HUES48 (cell line): ENCODE measurements at regions not wholly inside any gene's neighbourhood (a gene's known extent, or its start where the extent isn't known, plus 50 kb on each side); places are given as distances from the start of the nearest gene placed in this dataset.
"Not testable (repeated sequence)": the region's sequence is repeated elsewhere in the genome, so short reads cannot be mapped to it uniquely, and the experiment has no call there.

ENCODE experiments used
- H3K27ac ChIP-seq: one replicate; pipeline ENCODE4 v1.7.0; 2013; ENCODE audit warnings: low read depth, low read length, inconsistent platforms
- H3K27me3 ChIP-seq: 2 replicates; pipeline ENCODE4 v1.6.1; 2013; ENCODE audit warnings: mild to moderate bottlenecking, low read length; ENCODE audit not compliant: control insufficient read depth, insufficient read depth
- H3K36me3 ChIP-seq: 2 replicates; pipeline ENCODE4 v1.6.1; 2013; ENCODE audit warnings: low read length; ENCODE audit not compliant: control insufficient read depth, insufficient read depth
- H3K4me1 ChIP-seq: 2 replicates; pipeline ENCODE4 v1.6.1; 2013; ENCODE audit warnings: mild to moderate bottlenecking, low read length; ENCODE audit not compliant: control insufficient read depth, insufficient read depth
- H3K4me3 ChIP-seq: 2 replicates; pipeline ENCODE4 v1.5.1; 2013; ENCODE audit warnings: mild to moderate bottlenecking, low read depth, low read length
- H3K9ac ChIP-seq: 2 replicates; pipeline ENCODE4 v1.6.1; 2013; ENCODE audit warnings: mild to moderate bottlenecking, low read depth, low read length, moderate library complexity
- H3K9me3 ChIP-seq: 2 replicates; pipeline ENCODE4 v1.6.1; 2013; ENCODE audit warnings: low read length; ENCODE audit not compliant: control insufficient read depth, insufficient read depth

DNA sequence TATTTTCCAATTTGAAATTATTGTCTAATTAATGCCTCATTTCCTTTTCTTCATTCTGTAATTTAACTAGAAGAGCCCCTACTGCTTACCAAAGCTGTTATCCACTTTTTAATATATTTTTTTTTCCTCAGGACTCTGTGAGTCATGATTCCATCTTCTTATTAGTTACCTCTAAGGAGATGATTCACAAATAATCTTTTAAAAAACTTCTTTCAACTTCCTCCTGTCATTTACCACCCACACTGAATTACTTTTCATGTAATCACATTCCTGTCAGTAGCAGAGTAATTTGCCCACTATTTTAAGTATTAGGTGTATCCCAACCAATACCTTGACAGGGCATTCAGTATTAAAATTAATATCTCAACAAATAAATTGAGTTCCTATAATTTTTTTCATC is 470.9 kb upstream of the ADGRL3 start:
- no peak overlapping the region for H3K9ac ChIP-seq
- no peak overlapping the region for H3K27ac ChIP-seq
- no peaks in the 10 kb centered on the region for H3K4me1 ChIP-seq
- H3K4me3 ChIP-seq: no peak overlapping the region
- no peaks in the 10 kb centered on the region for H3K9me3 ChIP-seq
- H3K27me3 ChIP-seq: no peaks in the 10 kb centered on the region
- no peaks in the 10 kb centered on the region for H3K36me3 ChIP-seq

DNA sequence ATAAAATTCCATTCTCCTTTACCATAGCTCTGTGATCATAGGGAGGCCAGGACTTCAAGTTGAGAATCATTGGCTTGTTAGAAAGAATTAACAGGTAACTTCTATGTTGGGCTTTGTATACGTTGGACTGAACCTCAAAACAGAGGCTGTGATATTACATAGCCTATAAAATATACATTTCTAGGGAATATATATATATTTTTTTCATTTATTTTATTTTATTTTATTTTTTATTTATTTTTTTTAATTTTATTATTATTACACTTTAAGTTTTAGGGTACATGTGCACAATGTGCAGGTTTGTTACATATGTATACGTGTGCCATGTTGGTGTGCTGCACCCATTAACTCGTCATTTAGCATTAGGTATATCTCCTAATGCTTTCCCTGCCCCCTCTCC is 470.4 kb upstream of the ADGRL3 start:
- not testable (repeated sequence) for H3K36me3 ChIP-seq, H3K27me3 ChIP-seq, H3K27ac ChIP-seq, H3K4me3 ChIP-seq, H3K9ac ChIP-seq, H3K9me3 ChIP-seq, H3K4me1 ChIP-seq

DNA sequence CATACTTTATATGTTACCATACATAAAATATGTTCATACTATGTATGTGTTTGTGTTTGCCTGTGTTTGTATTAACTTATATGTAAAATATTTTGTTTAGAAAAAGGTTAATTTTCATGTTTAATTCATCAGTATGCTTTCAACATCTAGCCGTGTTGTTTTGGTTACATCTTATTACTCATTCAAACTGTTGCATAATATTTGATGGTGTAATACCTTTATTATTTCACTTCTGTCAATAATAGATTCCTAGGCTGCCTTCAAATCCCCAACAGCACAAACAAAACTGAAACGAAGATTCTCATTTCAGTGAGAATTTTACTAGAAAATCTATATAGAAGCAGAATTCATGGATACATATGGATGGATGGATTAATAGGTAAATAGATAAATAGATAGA is 462.3 kb upstream of the ADGRL3 start:
- no peaks in the 10 kb centered on the region for H3K27me3 ChIP-seq
- H3K9ac ChIP-seq: no peak overlapping the region
- no peak overlapping the region for H3K27ac ChIP-seq
- no peak overlapping the region for H3K4me3 ChIP-seq
- no peaks in the 10 kb centered on the region for H3K9me3 ChIP-seq
- H3K4me1 ChIP-seq: no peaks in the 10 kb centered on the region
- H3K36me3 ChIP-seq: no peaks in the 10 kb centered on the region

DNA sequence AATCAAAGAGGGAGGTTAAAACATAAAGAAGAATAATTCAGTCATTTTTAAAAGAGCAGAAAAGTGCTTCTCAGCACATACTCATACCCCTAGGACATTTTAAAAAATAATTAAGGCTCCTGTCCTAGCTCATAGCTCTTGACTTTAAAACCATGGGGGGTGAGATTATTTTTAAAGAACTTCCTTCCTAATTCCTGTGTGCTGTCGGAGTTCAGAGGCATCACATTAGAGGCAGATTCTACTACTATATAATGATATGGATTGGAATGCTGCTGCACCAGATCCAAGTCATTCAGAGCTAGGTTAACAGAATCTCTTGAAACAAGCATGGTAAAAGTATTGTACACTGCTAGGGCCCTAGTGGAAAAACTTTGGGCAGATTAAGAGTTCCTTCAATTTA is 456.5 kb upstream of the ADGRL3 start:
- Histone ChIP-seq H3K27me3 (no peaks in the 10 kb centered on the region), H3K4me3 (no peak overlapping the region), H3K36me3 (no peaks in the 10 kb centered on the region), H3K9me3 (no peaks in the 10 kb centered on the region), H3K9ac (no peak overlapping the region), H3K4me1 (no peaks in the 10 kb centered on the region), H3K27ac (no peak overlapping the region)

DNA sequence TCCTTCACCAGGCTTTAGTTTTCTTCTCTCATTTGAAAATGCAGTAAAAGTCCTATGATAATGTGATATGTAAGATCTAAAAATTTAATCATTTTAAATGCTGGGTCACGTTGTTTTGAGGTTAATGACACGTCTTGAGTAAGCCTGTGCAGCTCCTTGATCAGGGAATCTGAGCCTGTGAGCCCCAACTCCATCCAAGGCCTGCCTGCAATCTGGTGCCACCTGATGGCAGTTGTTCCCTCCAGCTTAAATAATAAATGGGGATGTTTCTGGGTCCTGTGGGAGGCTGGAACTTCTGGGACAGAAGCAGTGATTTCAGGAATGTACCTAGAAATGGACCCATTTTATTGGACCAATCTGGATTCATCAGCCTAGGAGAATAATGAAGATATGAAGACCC is 455.4 kb upstream of the ADGRL3 start:
- Histone ChIP-seq H3K9me3 (no peaks in the 10 kb centered on the region), H3K36me3 (no peaks in the 10 kb centered on the region), H3K4me3 (no peak overlapping the region), H3K27me3 (no peaks in the 10 kb centered on the region), H3K9ac (no peak overlapping the region), H3K27ac (no peak overlapping the region), H3K4me1 (no peaks in the 10 kb centered on the region)

DNA sequence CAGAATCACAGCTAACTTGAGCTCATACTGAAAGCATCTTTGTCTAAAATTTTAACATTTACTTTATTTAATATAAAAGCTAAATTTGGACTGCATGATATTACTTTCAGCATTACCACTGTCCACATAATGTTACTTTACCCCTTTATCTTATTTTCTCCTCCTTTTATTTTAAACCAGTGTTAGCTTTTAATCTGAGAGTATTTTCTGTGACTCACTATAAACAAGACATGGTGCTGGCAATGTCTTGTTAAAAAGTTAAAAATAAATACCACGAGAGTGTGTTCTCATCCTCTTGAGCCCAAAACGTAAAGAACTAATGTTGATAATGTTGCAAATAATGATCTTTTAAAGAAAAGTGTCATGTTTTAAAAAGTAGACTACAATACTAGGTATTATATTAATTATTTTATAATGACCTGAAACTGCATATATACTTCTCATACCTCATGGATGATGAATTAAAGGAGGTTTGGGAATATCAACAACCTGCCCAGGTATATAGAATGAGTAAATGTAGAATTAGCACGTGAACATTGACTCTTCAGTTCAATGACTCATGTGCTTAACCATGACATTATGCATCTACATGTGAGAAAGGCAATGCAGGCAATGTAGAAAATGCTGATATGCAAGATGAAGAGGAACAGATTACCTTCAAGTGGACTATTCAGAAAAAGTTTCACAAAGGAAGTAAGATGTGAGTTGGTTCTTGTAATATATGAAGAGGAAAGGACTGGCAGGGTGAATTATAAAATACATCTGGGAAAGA is 454.1 kb upstream of the ADGRL3 start:
- no peak overlapping the region for H3K9ac ChIP-seq
- H3K4me3 ChIP-seq: no peak overlapping the region
- H3K27me3 ChIP-seq: no peaks in the 10 kb centered on the region
- no peak overlapping the region for H3K27ac ChIP-seq
- H3K4me1 ChIP-seq: no peaks in the 10 kb centered on the region
- no peaks in the 10 kb centered on the region for H3K36me3 ChIP-seq
- H3K9me3 ChIP-seq: no peaks in the 10 kb centered on the region

DNA sequence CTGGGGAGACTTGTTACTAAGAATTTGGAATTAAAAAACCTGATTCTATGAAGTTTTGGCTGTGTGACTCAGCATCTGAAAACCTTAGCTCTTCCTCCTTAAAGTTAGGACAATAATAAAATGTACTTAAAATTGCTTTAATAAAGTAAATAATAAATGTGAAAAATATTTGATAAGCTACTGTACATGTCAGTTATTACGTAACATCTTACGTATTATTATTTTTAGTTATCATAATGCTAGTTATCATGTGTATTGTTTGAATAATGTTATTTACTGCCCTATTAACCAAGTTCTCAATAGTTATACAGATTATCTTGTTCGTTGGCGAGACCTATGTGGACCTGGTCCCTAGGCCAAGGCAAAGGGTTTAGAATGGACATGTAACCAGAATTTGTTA is 449.2 kb upstream of the ADGRL3 start:
- no peak overlapping the region for H3K27ac ChIP-seq
- no peaks in the 10 kb centered on the region for H3K36me3 ChIP-seq
- no peak overlapping the region for H3K4me3 ChIP-seq
- no peaks in the 10 kb centered on the region for H3K4me1 ChIP-seq
- H3K9me3 ChIP-seq: no peaks in the 10 kb centered on the region
- no peak overlapping the region for H3K9ac ChIP-seq
- no peaks in the 10 kb centered on the region for H3K27me3 ChIP-seq

DNA sequence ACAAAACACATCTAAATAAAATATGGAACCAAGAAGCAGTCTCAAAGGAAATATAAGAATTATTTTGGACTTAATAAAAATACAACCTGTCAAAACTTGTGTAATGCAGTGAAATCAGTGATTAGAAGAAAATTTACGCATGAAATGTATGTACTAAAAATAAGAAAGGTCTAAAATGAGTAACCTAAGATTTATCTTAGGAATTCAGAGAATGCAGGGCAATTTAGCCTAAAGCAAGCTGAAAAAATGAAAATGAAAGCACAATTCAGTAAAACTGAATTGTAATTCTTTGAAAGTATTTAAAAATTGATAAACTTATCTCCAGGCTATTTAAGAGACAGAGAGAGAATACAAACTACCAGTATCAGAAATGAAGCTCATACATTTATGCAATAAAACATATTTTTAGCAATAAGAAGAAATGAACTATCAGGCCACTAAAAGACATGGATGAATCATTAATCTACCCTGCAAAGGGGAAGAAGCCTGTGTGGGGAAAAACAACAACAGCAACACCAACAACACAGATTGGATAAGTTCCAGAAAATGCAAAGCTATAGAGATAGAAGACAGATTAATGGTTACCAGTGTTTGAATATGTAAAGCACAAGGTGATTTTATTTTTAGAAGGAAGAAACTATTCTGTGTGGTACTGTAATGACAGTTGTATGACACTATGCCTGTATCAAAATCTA is 442.0 kb upstream of the ADGRL3 start:
- Histone ChIP-seq H3K27ac (no peak overlapping the region), H3K27me3 (no peaks in the 10 kb centered on the region), H3K4me3 (no peak overlapping the region), H3K36me3 (no peaks in the 10 kb centered on the region), H3K9ac (no peak overlapping the region), H3K9me3 (peaks cover 18% of the 10 kb centered on the region; the same call in 1 of the 2 replicates), H3K4me1 (no peaks in the 10 kb centered on the region)

DNA sequence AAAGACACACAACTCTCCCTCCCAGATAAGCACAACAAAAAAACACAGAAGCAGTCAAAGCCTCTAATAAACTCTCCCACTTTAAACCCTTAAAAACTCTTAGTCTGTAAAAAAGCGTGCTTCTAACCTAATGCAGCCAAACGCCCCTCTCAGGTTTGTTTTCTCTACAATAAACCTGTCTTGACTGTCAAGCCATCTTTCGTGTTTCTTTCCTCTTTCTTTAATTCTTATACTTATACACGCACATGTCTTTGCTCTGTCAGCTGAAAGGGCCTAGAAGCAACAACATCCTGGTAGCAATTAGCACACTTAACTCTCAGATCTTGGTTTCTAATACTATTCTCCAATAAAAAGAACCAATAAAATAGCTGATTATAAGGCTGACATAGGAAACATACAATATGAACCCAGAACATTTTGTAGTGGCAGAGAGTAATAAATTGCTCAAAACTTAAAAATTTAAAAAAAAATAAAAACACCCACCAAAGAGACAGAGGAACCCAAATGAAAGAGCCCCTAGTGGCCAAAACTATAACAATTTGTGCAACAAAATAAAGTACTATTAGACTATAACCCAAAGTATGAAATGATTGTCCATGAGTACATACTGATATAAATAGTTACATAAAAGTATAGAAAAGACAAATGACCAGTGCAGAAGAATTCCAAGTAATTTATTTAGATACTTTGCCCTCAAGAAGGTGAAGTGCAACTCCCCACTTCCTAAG is 440.4 kb upstream of the ADGRL3 start:
- peaks cover 18% of the 10 kb centered on the region; the same call in 1 of the 2 replicates for H3K9me3 ChIP-seq
- H3K4me1 ChIP-seq: no peaks in the 10 kb centered on the region
- H3K27ac ChIP-seq: no peak overlapping the region
- H3K27me3 ChIP-seq: no peaks in the 10 kb centered on the region
- H3K9ac ChIP-seq: no peak overlapping the region
- no peaks in the 10 kb centered on the region for H3K36me3 ChIP-seq
- H3K4me3 ChIP-seq: no peak overlapping the region

DNA sequence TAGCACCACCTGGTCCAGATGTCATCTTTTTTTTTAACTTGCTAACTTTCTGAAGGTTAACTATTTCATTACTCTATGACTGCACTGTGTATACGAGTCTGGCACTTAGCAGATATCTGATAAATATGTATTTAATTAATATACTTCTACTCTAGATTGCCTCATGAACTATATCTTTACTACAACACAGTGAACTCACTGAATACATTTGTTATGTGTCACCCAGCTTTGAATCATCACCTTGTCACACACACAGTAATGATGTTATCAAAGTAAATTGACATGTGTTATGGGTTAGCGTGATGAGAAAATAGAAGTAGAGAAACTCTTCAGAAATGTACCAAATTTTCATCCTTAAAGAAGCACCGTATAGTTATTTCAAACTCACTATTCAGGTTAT is 419.3 kb upstream of the ADGRL3 start:
- H3K27ac ChIP-seq: no peak overlapping the region
- no peaks in the 10 kb centered on the region for H3K27me3 ChIP-seq
- no peak overlapping the region for H3K9ac ChIP-seq
- H3K36me3 ChIP-seq: no peaks in the 10 kb centered on the region
- H3K4me3 ChIP-seq: no peak overlapping the region
- H3K4me1 ChIP-seq: no peaks in the 10 kb centered on the region
- H3K9me3 ChIP-seq: no peaks in the 10 kb centered on the region

DNA sequence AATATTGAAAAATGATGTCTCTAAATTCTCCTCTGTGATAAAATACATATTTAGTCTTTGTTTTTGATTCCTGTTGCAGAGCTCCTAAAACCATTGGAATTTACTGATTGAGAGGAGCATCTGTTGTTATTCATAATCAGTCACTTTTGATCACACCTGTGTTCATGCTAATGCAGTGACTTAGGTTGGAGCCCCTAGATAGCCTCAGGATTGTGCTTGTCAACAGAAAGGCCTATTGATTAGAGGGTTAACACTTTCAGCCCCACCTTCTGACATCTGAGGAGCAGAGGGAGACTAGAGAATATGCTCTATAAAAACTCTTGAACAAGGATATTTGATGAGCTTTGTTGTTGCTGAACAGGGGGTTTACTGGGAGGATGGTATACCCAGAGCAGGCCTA is 409.5 kb upstream of the ADGRL3 start:
- Histone ChIP-seq H3K9ac (no peak overlapping the region), H3K9me3 (no peaks in the 10 kb centered on the region), H3K27ac (no peak overlapping the region)

More for the DNA sequence above, 409.5 kb upstream of the ADGRL3 start:
- no peaks in the 10 kb centered on the region for H3K27me3 ChIP-seq
- H3K36me3 ChIP-seq: no peaks in the 10 kb centered on the region
- no peak overlapping the region for H3K4me3 ChIP-seq
- H3K4me1 ChIP-seq: 0 out of 2 replicates have a peak, but pooled peaks cover 10% of the 10 kb centered on the region
